ENCODE measurements at regions not wholly inside any gene's neighbourhood (a gene's known extent, or its start where the extent isn't known, plus 50 kb on each side); places are given as distances from the start of the nearest gene placed in this dataset.

- TF ChIP-seq CTCF (IDR thresholded peaks at IDR 0.05): no peak
- no peak for TF ChIP-seq POLR2A (IDR thresholded peaks at IDR 0.05)
- no peak for TF ChIP-seq POLR2AphosphoS5 (IDR thresholded peaks at IDR 0.05)
Measured at GRCh38 chr10:44763331-44763730, 147.8 kb upstream of the TMEM72 start.

All from prostate gland (tissue), 2 donors.